ENCODE measurements at regions not wholly inside any gene's neighbourhood (a gene's known extent, or its start where the extent isn't known, plus 50 kb on each side); places are given as distances from the start of the nearest gene placed in this dataset.

DNA sequence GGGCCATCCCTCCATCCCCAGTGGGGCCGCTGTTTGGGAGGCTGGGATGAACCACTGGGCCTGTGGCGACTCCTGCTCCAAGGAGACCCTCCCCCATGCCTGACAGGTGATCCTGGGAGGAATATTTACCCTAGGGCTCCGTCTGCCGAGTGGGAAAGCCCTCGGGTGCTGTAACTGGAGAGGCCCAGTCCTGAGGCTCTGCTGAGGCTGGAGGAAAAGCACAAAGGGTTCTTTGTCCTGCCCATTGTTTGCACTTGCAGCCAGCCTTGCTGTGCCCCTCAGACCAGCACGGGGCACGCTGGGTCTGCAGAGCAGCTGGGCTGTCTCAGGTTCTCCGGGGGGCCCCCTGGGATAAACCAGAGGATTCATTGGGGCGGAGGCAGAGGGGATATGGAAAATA, 321.1 kb downstream of the MN1 start:
- intact Hi-C loops (cut with DNase I; ENCODE audit: low total_unique reads), result no loop called here
- no peak for TF ChIP-seq CTCF (IDR thresholded peaks at IDR 0.05)
- no peaks in the 10 kb centered on the region for H3K4me1 ChIP-seq
- H3K4me3 ChIP-seq, result no peak overlapping the region
- no peaks in the 10 kb centered on the region for H3K27me3 ChIP-seq
- H3K9me3 ChIP-seq, result no peaks in the 10 kb centered on the region
- no peaks in the 10 kb centered on the region for H3K36me3 ChIP-seq
- no peak overlapping the region for H3K27ac ChIP-seq
- DNase-seq, result no peak

DNA sequence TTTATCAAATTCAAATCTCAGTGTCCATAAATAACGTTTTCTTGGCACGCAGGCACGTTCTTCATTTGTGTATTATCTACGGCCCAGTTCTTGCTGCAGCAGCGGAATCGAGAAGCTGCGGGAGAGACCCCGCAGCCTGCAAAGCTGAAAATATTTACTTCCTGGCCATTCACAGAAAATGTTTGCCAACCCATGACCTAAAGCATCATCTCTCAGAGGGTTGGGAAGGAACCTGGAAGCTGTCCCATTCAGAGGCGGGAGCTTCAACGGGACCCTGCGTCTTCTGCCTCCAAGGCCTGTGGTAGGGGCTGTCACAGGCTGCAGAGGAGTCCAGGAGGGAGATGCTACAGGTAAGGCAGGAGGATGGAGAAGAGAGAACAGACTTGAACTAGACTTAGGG, 319.2 kb downstream of the MN1 start:
- intact Hi-C loops (cut with DNase I; ENCODE audit: low total_unique reads), result no loop called here
- no peak for TF ChIP-seq CTCF (IDR thresholded peaks at IDR 0.05)
- Histone ChIP-seq H3K4me1 (no peaks in the 10 kb centered on the region), H3K36me3 (no peaks in the 10 kb centered on the region), H3K27ac (no peak overlapping the region), H3K9me3 (no peaks in the 10 kb centered on the region), H3K27me3 (no peaks in the 10 kb centered on the region), H3K4me3 (no peak overlapping the region)
- no peak for DNase-seq

- Histone ChIP-seq H3K9me3 (no peaks in the 10 kb centered on the region), H3K36me3 (no peaks in the 10 kb centered on the region), H3K4me3 (no peak overlapping the region), H3K27ac (no peak overlapping the region), H3K4me1 (peaks cover 0 to 5% (median 4%) of the 10 kb centered on the region in 4 donors), H3K27me3 (no peaks in the 10 kb centered on the region)
- intact Hi-C loops (cut with DNase I; ENCODE audit: low total_unique reads), result no loop called here
- DNase-seq, result no peak
- TF ChIP-seq CTCF (IDR thresholded peaks at IDR 0.05), result no peak
Measured at GRCh38 chr22:27483095-27483785, 318.3 kb downstream of the MN1 start.

GRCh38 chr22:27485842-27486241, 315.7 kb downstream of the MN1 start:
- TF ChIP-seq CTCF (IDR thresholded peaks at IDR 0.05), result no peak
- Histone ChIP-seq H3K27ac (no peak overlapping the region), H3K4me3 (no peak overlapping the region), H3K36me3 (no peaks in the 10 kb centered on the region), H3K4me1 (peaks cover 0 to 21% (median 15%) of the 10 kb centered on the region in 4 donors), H3K9me3 (no peaks in the 10 kb centered on the region), H3K27me3 (no peaks in the 10 kb centered on the region)
- DNase-seq, result no peak
- intact Hi-C loops (cut with DNase I; ENCODE audit: low total_unique reads), result no loop called here

- no peak for TF ChIP-seq CTCF (IDR thresholded peaks at IDR 0.05)
- Histone ChIP-seq H3K36me3 (no peaks in the 10 kb centered on the region), H3K27ac (peak overlapping the region in 1 of 2 donors; percentile 2), H3K27me3 (no peaks in the 10 kb centered on the region), H3K4me3 (no peak overlapping the region), H3K4me1 (peaks cover 0 to 21% (median 15%) of the 10 kb centered on the region in 4 donors), H3K9me3 (no peaks in the 10 kb centered on the region)
- DNase-seq, result no peak
- intact Hi-C loops (cut with DNase I; ENCODE audit: low total_unique reads), result no loop called here
Measured at GRCh38 chr22:27487600-27488452, 313.7 kb downstream of the MN1 start.

Measured in tibial artery (tissue), 4 donors.